DOHH2 (cell line): ENCODE measurements at regions not wholly inside any gene's neighbourhood (a gene's known extent, or its start where the extent isn't known, plus 50 kb on each side); places are given as distances from the start of the nearest gene placed in this dataset.
"Not testable (repeated sequence)": the region's sequence is repeated elsewhere in the genome, so short reads cannot be mapped to it uniquely, and the experiment has no call there.

Source experiments
- H3F3A ChIP-seq: fragments of 200-600 bp; sonication (generic), shearing (Covaris generic); 2 replicates; pipeline ENCODE4 v1.6.0; 2016; ENCODE audit warnings: antibody characterized with exemption, mild to moderate bottlenecking; ENCODE audit not compliant: control insufficient read depth, insufficient read depth
- H3K27ac ChIP-seq: fragments of 200-600 bp; sonication (generic); 2 replicates; pipeline ENCODE4 v1.5.1; 2014; ENCODE audit warnings: low read depth, mild to moderate bottlenecking, low read length, moderate library complexity
- H3K27me3 ChIP-seq: fragments of 200-600 bp; sonication (generic); 2 replicates; pipeline ENCODE4 v1.6.1; 2014; ENCODE audit warnings: mild to moderate bottlenecking, low read length, mixed read lengths; ENCODE audit not compliant: control insufficient read depth
- H3K36me3 ChIP-seq: fragments of 200-600 bp; sonication (generic); 2 replicates; pipeline ENCODE4 v1.6.1; 2014; ENCODE audit warnings: mild to moderate bottlenecking, low read length, moderate library complexity, mixed read lengths; ENCODE audit not compliant: control insufficient read depth
- H3K4me1 ChIP-seq: fragments of 200-600 bp; sonication (generic); 2 replicates; pipeline ENCODE4 v1.6.1; 2014; ENCODE audit warnings: mild to moderate bottlenecking, low read length, mixed read lengths; ENCODE audit not compliant: control insufficient read depth
- H3K4me2 ChIP-seq: fragments of 200-600 bp; sonication (generic); 2 replicates; pipeline ENCODE4 v1.6.0; 2014; ENCODE audit warnings: mild to moderate bottlenecking, low read length, moderate library complexity
- H3K4me3 ChIP-seq: fragments of 200-600 bp; sonication (generic); 2 replicates; pipeline ENCODE4 v1.5.1; 2014; ENCODE audit warnings: mild to moderate bottlenecking, low read length, mixed read lengths
- H3K79me2 ChIP-seq: fragments of 200-600 bp; sonication (generic); 2 replicates; pipeline ENCODE4 v1.6.1; 2014; ENCODE audit warnings: mild to moderate bottlenecking, low read length, mixed read lengths; ENCODE audit not compliant: control insufficient read depth
- H3K9me2 ChIP-seq: fragments of 200-600 bp; sonication (generic); replicated peaks from 2 replicates; pipeline ENCODE4 v1.6.1; 2014; ENCODE audit warnings: mild to moderate bottlenecking, low read length, mixed read lengths; ENCODE audit not compliant: control insufficient read depth
- H3K9me3 ChIP-seq: fragments of 200-600 bp; sonication (generic); 2 replicates; pipeline ENCODE4 v1.6.1; 2014; ENCODE audit warnings: antibody characterized with exemption, low read length, mixed read lengths; ENCODE audit not compliant: control insufficient read depth, insufficient read depth
- H4K20me1 ChIP-seq: fragments of 200-600 bp; sonication (generic); 2 replicates; pipeline ENCODE4 v1.6.0; 2014; ENCODE audit warnings: low read depth, mild to moderate bottlenecking, antibody characterized with exemption, low read length, moderate library complexity; ENCODE audit not compliant: control insufficient read depth, insufficient read depth
- EZH2phosphoT487 ChIP-seq: fragments of 200-600 bp; sonication (generic); IDR thresholded peaks from 2 replicates; pipeline ENCODE4 v1.6.1; 2017; ENCODE audit warnings: borderline replicate concordance, mild to moderate bottlenecking, antibody characterized with exemption, low read length, moderate library complexity, mixed read lengths
- TF ChIP-seq, protein P1 (sequence below): fragments of 200-600 bp; sonication (generic); IDR thresholded peaks from one replicate; pipeline ENCODE4 v1.5.1; 2014; ENCODE audit warnings: antibody characterized with exemption, mild to moderate bottlenecking, low read depth, low read length; ENCODE audit not compliant: poor library complexity, severe bottlenecking

DNA sequence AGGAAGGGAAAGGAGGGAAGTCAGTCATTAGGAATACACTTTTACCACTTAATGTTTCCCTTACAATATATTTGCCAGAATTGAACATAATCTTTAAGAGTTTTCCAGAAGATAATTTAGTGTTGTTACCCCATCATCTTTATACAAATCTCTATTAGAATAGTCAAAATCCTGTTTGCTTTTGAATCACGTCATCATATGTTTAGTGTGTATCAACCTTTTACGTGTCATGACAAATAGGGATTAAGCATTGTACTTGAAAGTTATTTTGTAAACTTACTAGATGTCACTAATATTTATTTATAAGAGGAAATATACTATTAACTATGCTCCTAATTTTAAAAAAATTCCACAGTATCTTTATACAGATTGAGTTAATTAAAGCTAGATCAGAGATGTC, 1899.5 kb downstream of the MAT2B start:
- Histone ChIP-seq H3F3A (no peaks in the 10 kb centered on the region), H3K27ac (no peak overlapping the region), H3K9me3 (no peaks in the 10 kb centered on the region), H3K4me3 (no peak overlapping the region), H4K20me1 (no peaks in the 10 kb centered on the region), H3K4me1 (no peaks in the 10 kb centered on the region), H3K27me3 (no peaks in the 10 kb centered on the region), H3K4me2 (no peak overlapping the region), H3K36me3 (no peaks in the 10 kb centered on the region), H3K79me2 (no peaks in the 10 kb centered on the region), H3K9me2 (no peaks in the 10 kb centered on the region)
- TF ChIP-seq EZH2phosphoT487: no peak
- TF ChIP-seq, protein P1, sequence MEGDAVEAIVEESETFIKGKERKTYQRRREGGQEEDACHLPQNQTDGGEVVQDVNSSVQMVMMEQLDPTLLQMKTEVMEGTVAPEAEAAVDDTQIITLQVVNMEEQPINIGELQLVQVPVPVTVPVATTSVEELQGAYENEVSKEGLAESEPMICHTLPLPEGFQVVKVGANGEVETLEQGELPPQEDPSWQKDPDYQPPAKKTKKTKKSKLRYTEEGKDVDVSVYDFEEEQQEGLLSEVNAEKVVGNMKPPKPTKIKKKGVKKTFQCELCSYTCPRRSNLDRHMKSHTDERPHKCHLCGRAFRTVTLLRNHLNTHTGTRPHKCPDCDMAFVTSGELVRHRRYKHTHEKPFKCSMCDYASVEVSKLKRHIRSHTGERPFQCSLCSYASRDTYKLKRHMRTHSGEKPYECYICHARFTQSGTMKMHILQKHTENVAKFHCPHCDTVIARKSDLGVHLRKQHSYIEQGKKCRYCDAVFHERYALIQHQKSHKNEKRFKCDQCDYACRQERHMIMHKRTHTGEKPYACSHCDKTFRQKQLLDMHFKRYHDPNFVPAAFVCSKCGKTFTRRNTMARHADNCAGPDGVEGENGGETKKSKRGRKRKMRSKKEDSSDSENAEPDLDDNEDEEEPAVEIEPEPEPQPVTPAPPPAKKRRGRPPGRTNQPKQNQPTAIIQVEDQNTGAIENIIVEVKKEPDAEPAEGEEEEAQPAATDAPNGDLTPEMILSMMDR: no peak

DNA sequence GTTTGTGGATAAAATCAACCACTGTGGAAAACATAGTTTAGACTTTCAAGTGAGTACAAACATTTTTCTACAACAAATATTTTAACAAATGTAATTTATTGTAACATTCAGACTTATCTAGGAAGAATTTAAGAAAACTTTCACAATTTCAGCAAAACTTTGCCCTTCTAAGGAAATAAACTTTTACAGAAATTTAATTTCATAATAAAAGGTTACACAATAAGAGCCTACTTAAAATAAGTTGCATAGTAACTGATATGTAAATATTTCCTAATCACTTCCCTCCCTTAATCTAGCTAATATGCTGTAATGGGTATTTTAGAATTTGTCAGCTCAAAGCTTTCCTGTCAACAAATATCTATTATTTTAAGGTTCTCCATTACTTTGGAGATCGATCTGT, 1899.9 kb downstream of the MAT2B start:
- H3K27me3 ChIP-seq: no peaks in the 10 kb centered on the region
- TF ChIP-seq, protein P1: no peak
- TF ChIP-seq EZH2phosphoT487: no peak
- H3K9me3 ChIP-seq: no peaks in the 10 kb centered on the region
- no peak overlapping the region for H3K4me3 ChIP-seq
- H3F3A ChIP-seq: no peaks in the 10 kb centered on the region
- H3K27ac ChIP-seq: no peak overlapping the region
- no peaks in the 10 kb centered on the region for H3K9me2 ChIP-seq
- H3K4me2 ChIP-seq: no peak overlapping the region
- H4K20me1 ChIP-seq: no peaks in the 10 kb centered on the region
- no peaks in the 10 kb centered on the region for H3K4me1 ChIP-seq
- no peaks in the 10 kb centered on the region for H3K79me2 ChIP-seq
- no peaks in the 10 kb centered on the region for H3K36me3 ChIP-seq

GRCh38 chr5:165407352-165407751, 1901.9 kb downstream of the MAT2B start:
- H3K27ac ChIP-seq: no peak overlapping the region
- no peaks in the 10 kb centered on the region for H3F3A ChIP-seq
- TF ChIP-seq, protein P1: no peak
- no peak for TF ChIP-seq EZH2phosphoT487
- H4K20me1 ChIP-seq: no peaks in the 10 kb centered on the region
- no peaks in the 10 kb centered on the region for H3K9me3 ChIP-seq
- H3K27me3 ChIP-seq: no peaks in the 10 kb centered on the region
- no peak overlapping the region for H3K4me2 ChIP-seq
- no peaks in the 10 kb centered on the region for H3K79me2 ChIP-seq
- H3K4me3 ChIP-seq: no peak overlapping the region
- H3K4me1 ChIP-seq: no peaks in the 10 kb centered on the region
- H3K36me3 ChIP-seq: no peaks in the 10 kb centered on the region
- no peaks in the 10 kb centered on the region for H3K9me2 ChIP-seq

- no peaks in the 10 kb centered on the region for H3F3A ChIP-seq
- H3K9me3 ChIP-seq: no peaks in the 10 kb centered on the region
- H4K20me1 ChIP-seq: no peaks in the 10 kb centered on the region
- H3K27ac ChIP-seq: no peak overlapping the region
- TF ChIP-seq, protein P1: no peak
- TF ChIP-seq EZH2phosphoT487: no peak
- H3K36me3 ChIP-seq: no peaks in the 10 kb centered on the region
- no peak overlapping the region for H3K4me3 ChIP-seq
- no peak overlapping the region for H3K4me2 ChIP-seq
- no peaks in the 10 kb centered on the region for H3K4me1 ChIP-seq
- H3K27me3 ChIP-seq: no peaks in the 10 kb centered on the region
- no peaks in the 10 kb centered on the region for H3K9me2 ChIP-seq
- H3K79me2 ChIP-seq: no peaks in the 10 kb centered on the region
These were observed 1905.1 kb downstream of the MAT2B start for GRCh38 chr5:165410476-165410875.

GRCh38 chr5:165411532-165411931, 1906.1 kb downstream of the MAT2B start:
- H3K9me2 ChIP-seq, H3K9me3 ChIP-seq, H3K27ac ChIP-seq: not testable (repeated sequence)

More at GRCh38 chr5:165411532-165411931, 1906.1 kb downstream of the MAT2B start:
- not testable (repeated sequence) for H3K4me1 ChIP-seq, H3K27me3 ChIP-seq, H3F3A ChIP-seq, H3K4me2 ChIP-seq, H3K36me3 ChIP-seq, H4K20me1 ChIP-seq, H3K79me2 ChIP-seq, H3K4me3 ChIP-seq
